Fibroblast of skin of right quadriceps (primary cell): ENCODE measurements at regions not wholly inside any gene's neighbourhood (a gene's known extent, or its start where the extent isn't known, plus 50 kb on each side); places are given as distances from the start of the nearest gene placed in this dataset.

Source experiments
- DNase-seq: peaks from one replicate; pipeline ENCODE4 v3.0.0-alpha.2; 2013

DNA sequence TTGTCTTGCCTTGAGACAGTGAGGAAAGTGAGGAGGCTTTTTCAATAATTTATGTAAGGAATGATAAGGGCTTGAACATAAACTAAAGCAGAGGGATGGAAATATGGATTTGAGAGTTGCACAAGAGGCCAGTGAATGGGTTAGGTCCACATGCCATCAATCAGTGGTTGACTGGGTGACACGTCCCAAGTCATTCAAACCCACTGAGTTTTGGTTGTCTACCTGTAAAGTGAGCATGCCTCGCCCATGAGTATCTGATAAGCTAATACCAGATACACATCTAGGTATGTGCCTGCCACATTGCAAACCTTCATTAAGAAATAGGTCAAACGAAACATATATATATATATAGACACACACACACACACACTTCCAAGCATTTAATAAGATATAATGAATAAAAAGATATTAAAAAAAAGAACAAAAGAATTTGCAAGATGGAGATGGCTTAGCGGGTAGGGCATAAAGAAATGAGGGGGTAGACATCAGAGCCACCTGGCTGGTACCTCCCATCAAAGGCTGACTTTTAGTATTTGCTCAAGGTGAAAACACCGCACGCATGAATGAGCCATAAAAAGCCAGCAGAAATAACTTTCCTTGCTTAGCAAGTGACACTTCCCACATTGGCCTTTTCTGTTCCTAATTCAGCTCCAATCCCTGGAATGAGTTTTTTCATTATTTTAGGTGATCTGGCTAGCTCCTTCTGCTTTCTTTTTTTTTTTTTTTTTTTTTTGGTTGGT is 109.1 kb upstream of the GGTLC1 start:
- no peak for DNase-seq

DNA sequence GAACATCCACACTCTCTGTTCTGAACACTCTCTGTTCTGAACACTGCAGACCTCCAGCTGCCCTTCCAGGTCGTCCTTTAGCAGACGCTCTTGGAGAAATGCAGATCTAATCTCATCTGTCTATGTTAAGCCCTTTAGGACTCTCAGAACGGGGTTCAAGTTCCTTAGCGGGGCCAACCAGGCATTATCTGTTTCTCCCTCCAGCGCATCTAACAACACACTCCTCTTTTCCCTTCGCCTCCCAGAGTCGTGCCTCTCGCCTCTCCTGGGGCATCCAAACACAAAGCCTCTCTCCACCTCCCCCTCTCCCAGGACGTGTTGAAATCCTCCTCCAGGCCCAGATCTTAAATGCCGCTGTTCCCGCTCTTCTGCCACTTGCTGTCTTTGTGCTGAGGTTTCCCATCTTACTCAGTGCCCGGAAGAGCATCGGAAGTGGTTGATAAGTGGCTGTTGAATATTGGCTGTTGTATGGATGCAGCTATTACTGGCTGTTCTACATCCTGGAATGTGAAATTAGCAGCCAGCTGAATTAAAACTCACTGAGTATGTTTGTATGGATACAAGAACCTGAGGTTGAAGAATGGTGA is 108.4 kb upstream of the GGTLC1 start:
- no peak for DNase-seq

DNA sequence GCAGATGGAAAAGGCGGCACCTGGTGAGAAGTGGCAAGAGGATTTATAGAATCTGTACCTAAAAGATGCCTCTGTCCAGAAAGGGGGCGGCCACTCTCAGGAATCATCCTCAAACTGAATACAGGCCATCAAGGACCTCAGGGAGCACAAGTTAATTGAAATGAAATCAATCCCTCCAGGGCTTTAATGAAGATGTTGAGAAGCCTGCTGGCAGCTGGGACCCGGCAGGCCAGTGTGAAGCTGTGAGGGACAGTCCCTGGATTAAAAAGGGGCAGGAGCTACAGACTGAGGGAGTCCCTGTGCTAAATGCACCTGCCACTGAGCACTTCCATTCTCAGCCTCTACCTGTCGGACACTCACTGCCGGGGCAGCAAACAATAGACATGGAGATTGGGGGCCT is 107.7 kb upstream of the GGTLC1 start:
- DNase-seq, result no peak

DNA sequence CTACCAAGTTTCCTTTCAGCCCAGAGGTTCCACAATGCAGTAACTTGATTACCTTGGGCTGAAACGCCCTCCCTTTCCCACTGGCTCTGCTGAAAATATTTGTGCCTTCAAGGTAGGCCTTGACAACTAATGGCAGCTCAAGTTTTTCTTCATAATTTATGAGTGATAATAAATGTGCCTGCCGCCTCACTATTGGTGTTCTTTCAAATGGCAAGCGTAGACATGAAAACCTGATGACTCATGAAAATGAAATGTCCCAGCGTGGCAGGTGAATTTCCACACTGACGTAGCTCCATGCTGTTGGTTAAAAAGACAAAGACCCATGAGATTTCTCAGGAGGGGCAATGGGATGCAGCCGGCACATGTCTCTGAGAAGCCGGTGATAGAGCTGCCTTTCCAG is 107.2 kb upstream of the GGTLC1 start:
- no peak for DNase-seq

DNA sequence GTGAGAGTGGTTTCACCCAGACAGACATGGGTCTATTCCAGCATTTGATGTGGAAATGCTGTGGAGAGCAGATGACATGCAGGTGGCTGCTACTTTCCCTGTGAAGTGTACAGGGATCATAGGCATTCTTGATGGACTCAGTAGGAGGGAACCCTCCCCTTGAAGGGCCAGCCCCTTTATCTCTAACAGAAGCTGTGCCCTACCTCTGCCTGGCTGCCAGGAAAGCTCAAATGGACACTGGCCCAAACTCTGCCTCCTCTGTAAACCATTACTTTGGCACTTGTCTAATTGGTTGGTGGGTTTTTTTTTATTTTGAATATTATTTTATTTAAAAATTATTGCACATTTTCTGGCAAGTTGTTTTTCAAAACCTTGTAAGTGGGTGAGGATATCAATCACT is 106.7 kb upstream of the GGTLC1 start:
- no peak for DNase-seq

DNA sequence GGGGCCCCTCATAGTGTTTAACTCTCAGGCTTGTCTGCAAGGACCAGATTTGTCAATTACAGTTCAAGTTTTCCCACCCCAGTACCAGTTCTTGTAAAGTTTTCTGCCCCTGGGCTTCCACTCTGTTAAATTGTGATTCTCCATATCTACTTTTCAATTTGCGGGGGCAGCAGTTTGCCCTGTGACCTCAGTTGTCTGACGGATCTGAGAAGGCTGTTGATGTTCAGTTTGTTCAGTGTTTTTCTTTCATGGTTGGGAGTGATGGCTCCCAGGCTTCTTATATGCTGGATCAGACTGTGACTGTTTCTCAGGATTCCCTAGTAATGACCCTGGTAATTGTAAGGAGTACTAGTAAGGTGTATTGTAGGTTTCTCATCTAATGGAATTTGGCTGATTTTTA is 101.0 kb upstream of the GGTLC1 start:
- DNase-seq, result no peak

DNA sequence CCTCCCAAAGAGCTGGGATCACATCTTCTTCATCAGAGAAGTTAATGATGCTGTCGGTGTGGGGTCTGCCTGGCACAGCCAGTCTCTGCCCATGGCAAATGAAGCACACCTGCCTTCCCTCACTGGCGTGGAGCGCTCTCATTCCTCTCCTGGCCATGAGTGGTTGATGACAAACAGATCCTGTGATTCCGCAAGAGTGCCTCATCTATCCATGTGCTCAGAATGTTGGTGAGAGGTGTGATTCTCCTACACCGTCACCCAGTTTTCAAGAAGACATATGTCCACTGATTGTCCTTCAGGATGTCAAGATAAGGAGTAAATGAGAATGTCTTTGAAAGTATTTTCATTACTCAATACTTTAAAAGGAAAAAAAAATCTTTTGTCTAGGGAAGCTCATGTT is 97.5 kb upstream of the GGTLC1 start:
- DNase-seq, result no peak

DNA sequence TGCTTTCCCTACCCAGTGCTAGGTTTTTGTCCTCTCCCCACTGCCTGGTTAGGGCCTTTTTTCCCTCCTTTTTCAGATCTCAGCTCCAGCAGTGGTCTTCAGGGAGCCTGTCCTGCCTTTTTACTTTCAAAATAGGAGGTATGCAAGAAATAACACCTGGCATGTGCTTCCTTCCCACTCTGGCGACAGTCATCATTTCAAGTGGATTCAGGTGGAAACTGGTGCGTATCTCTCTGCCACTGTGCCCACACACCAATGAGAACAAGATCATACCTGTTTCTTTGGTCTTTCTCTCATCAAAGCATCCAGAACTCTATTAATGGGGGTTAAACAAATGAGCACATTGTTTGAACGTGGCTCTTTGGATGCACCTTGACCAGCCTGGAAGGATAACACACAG is 95.7 kb upstream of the GGTLC1 start:
- DNase-seq, result no peak

DNA sequence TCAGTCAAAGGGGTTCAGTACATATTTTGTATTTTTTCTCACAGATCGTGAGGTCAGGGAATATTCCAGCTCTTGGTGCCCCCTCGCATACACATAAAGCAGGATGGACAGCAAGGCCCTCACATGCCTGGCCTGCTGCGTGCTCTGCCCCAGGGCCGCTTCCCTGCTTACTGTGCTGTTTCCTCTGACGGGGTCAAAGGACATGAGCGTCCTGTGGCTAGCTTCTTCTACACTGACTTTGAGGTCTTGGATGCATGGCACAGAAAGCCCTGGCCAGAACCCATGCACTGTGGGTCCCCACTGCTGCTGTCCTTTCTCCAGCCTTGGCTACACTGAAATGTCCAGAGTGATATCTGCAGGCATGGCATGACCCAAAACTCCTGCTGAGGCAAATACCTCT is 92.5 kb upstream of the GGTLC1 start:
- DNase-seq, result no peak

DNA sequence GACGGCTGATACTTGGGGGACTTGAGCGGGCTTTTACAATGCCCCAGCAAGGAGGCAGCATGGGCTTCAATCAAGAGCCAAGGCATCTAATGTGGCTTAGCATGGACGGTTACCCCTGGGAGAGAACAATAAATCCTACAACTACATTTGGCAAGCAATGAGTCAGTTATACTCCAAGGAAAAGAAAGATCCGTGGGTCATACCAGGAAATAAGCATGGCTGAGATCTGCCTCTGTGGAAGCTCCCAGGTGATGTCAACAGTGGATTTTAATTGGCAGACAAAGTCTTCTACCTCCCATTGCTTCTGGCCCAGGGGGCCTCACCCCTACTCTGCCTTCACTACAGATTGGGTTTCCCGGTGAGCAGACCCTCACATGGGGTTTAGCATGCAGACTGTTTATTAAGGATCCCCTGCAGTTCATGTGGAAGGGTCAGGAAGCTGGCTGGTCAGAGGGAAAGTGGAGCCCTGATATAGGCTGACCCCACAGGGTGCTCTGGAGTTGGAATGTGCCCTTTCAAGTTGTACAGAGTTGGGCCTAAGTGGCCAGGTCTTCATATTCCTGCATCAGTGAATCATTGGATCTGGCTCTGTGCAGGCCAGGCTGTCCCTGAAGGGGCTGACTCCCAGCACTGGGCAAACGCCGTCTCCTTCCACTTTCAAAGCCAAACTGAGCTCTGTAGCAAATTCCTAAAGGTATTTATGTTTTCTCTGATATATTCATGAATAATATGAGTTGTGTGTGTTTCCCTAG is 91.3 kb upstream of the GGTLC1 start:
- no peak for DNase-seq

DNA sequence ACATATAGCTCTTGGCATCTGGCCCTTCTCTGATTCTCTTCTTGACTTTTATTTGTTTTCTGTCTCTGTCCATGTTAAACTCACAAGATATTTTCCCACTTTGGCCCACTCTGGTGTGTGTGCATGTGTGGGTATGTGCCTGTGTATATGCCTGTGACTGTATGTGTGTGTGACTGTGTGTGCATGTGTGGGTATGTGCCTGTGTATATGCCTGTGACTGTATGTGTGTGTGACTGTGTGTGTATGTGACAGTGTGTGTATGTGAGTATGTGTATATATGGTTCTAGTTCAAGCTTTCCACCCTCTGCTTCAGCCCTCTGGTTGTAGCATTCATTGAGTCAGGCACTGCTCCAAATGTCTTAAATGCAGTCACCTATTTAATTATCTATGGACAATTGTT is 88.6 kb upstream of the GGTLC1 start:
- DNase-seq, result no peak

DNA sequence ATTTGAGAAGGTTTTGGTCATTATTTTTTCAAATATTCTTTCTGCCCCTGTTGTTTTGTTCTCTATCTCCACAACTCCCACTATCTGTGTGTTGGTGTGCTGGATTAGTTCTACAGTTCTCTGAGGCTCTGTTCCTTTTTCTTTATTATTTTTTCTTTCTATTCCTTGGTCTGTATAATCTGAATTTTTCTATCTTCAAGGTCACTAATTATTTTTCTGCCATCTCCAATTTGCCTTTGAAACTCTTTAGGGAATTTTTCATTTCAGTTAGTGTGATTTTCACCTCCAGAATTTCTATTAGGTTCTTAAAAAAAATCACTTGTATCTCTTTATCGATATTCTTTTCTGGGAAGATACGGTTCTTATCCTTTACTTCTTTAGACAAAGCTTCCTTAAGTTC is 82.1 kb upstream of the GGTLC1 start:
- no peak for DNase-seq

DNA sequence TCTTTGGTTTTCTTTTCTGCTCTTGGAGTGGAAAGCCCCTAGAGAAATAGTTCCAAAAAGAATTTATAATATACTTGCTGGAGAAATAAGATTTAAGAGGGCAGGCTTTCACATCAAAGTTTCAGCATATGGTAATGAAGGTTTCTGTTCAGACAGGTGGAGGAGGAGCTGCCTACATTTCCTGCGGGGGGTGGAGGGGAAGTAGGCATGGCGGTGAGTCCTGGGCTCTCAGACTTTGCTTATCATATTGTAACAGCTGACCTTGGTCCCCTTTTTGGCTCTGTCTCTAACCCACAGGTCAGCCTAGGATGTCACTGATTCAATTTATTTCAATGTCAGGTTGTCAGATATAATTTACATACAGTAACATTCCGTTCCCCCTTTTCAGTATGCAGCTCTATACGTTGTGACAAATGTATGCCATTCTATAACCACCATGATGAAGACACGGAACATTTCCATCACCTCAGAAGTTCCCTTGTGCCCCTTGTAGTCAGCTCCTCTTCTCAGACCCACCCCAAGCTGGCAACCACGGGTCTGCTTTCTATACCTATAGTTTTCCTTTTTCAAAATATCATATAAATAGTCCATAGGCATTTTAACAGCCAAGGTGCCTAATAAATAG is 77.6 kb upstream of the GGTLC1 start:
- DNase-seq, result no peak

DNA sequence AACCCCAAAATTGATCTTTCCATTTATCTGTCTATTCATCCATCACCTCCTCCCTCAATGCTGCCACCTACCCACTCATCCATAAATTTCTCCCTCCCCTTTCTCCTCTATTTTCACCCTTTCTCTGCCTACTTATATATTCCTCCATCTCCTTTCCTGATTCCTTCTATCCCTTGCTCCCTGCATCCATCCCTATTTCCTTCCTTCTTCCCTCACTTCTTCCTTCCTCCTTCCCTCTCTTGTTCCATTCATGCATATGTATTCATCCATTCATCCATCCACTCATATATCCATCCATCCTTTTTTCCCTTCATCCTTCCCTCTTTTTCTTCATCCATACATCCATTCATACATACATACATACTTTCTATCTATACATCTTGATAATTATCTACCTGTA is 76.3 kb upstream of the GGTLC1 start:
- no peak for DNase-seq

DNA sequence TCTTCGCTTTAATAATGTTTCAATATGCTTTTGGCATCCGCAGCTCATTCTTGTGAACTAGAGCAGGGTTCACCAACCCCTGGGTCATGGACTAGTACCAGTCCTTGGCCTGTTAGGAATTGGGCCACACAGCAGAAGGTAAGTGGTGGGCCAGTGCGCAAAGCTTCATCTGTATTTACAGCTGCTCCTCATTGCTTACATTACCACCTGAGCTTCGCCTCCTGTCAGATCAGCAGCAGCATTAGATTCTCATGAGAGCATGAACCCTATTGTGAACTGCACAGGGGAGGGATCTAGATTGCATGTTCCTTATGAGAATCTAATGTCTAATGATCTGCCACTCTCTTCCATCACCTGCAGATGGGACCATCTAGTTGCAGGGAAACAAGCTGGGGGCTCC is 75.5 kb upstream of the GGTLC1 start:
- DNase-seq, result no peak

DNA sequence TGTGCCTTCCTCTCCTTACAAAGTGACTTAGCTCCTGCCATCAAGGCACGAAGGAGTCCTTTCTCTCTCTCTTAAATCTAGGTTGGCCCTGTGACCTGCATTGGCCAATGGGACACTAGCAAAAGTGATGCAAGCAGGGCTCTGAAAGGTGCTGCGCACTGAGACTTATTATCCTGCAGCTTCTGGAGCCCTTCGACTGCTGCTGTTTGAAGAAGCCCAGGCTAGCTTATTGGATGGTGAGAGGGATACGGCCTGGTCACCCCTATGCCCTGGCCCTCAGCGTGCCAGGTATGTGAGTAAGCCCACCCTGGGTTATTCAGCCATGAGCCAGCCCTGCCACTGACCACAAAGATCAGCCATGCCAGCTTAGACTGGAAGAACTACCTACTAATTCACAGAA is 74.5 kb upstream of the GGTLC1 start:
- DNase-seq, result no peak

DNA sequence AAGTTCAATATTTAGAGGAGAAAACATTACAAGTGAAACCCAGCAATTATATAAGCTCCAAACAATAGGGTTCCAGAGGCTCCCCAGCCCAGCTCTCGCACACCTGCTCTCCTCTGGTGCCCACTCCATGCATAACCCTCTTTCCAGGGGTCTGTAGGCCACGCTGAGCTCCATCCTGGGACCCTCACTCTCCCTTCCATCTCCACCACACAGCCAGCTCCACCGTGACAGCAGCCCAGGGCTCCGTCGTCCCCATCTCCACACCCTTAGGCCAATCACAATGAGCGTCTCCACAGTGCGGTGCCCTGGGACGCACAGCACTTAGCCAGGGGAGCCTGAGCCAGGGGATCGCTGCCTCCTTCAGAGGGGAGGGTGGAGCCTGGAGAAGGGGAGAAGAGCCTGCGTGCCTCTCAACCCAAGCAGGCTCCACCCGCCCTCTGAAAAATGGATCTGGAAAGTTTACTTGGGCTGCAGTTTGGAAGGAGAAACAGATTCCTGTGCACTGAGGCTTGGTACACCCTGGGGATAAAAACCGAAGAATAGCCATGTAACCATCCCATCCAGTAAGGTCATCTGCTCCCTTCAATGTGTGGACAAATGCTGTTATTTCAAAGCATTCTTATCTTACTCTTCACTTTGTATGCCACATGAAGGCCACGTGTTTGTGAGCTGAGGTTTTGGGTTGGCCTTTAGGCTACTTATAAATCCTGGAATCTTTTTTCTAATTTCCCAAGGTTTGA is 72.4 kb upstream of the GGTLC1 start:
- DNase-seq, result no peak

DNA sequence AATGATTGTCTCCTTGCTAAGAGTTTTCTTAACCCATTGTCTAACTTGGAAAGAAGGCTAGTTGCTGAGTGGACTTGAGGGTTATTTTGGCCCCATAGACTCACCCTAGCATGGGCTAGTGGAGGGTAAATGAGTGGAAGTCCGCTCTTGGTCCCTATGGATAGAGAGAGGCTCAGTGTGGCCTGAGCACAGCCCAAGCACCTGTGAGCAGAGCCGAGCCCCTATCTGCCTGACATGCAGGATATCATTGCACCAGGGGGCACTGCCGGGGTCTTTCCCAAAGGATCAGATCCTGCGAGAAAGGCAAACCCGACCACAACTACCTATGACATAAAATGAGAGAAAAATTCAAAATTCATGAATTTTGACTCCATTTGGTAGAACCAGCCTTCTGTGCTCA is 70.6 kb upstream of the GGTLC1 start:
- DNase-seq, result no peak

DNA sequence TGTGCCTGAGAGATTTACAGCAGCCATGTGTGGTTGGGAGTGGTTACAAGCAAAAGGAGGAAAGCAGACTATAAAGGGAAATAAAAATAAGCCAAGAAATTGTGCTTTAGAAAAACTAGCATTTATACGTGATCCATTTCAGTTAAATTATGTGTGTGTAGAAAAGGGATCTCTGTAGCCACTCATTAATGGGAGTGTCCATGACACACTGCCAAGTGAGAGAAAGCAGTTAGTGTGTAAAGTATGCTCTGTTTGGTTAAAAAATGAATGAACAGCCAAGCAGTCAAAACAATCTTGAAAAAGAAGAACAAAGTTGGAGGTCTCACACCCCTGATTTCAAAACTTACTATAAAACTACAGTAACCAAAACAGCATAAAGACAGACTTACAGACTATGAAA is 67.9 kb upstream of the GGTLC1 start:
- no peak for DNase-seq

DNA sequence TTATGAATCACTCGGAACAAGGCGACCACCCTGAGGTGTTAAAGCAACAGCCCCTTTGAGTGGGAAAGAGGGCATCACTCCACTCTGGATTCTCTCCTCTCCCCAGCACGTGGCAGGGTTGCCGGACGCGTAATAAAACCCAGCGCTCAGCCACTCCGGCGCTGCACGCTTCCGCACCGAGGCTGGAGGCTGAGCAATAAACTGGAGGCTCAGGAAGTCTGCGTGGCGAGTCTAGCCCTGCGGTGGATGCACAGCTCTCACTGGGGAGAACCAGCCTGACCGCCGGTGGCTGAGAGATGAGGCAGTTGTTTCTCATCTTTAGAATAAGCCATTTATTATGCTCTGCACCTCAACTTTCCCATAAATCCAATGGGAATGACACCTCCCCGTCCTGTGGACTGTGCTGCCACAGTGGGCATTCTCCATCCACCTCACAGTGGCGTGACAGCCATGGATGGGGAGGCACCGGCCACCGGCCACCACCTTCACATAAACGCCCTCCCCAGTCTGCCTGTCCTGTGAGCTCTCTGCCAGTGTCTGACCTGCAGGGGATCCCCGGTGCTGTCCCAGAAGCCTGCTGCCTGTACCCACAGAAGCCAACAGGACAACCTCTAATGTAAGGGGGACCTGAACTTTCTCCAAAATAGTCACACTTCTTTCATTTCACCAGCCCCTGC is 64.2 kb upstream of the GGTLC1 start:
- no peak for DNase-seq

DNA sequence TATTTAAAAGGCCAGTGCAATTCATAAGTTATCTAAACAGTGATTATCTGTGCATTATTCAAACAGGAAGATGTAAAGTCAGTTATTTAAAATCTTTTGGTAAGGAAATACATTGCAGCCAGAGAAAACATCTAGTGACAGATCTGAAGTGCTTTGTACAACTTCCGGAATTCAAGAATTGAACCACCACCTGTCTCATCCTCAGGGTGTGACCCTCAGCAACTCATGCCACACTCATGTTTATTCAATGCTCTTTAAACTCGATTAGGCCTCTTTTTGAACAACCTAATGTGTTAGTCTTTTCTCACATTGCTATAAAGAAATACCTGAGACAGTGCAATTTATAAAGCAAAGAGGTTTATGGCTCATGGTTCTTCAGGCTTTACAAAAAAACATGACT is 62.6 kb upstream of the GGTLC1 start:
- DNase-seq, result no peak

DNA sequence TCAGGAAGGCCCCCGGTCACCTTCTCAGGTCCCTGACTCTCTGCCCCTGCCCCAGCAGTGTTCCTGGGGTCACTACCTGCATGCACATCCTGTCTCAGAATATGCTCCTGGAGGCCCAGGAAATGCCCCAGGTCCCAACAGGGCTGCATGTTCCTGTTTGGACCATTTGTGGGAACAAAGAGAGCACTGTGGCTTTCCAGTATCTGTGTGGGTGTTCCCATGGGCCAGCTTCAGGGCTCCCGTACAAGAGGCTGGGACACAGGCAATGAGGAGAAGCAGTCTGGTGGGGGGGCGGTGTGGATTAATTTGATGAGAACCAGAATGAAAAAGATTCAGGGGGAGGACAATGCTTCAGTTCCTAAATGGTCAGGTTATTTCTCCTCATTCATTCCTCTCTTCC is 61.5 kb upstream of the GGTLC1 start:
- DNase-seq, result no peak

DNA sequence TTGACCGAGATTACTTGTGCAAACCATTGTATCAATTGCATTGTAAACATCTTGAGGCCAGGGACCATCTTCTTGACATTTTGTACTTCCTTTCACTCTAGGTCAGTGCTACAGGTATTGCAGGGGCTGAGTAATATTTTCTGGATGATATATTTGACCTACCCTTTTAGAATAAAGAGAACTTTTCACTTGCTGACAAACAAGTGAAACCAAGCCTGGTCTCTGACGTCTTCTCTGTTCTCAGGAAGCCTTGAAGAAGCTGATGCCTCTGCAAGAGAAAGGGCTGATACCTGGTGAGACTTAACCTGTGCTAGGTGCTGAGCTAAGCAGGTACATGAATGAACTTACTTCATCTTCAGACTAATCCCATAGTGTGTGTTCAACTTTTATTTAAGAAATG is 60.5 kb upstream of the GGTLC1 start:
- DNase-seq, result no peak
